H1 (cell line): ENCODE measurements at regions not wholly inside any gene's neighbourhood (a gene's known extent, or its start where the extent isn't known, plus 50 kb on each side); places are given as distances from the start of the nearest gene placed in this dataset.

Experiments
- CTCF ChIA-PET: fragments of 300-600 bp; sonication (Branson Sonifier 250); formaldehyde crosslinking; loops from one replicate; lab custom pipeline; 2021; ENCODE audit not compliant: partially characterized antibody; lab: Charles Lee
- POLR2A ChIA-PET: fragments of 300-600 bp; sonication (Branson Sonifier 250); formaldehyde crosslinking; loops from one replicate; lab custom pipeline; 2021; ENCODE audit warnings: inconsistent platforms; ENCODE audit not compliant: partially characterized antibody; lab: Charles Lee
- DNase-seq, 2 experiments: peaks; one replicate each; pipeline versions ENCODE4 v3.0.0 to v3.0.0-alpha.2; 2010 to 2022; ENCODE audit warnings: low spot score in 2 of 2, low read depth in 1 of 2, mixed read lengths in 1 of 2
- FAIRE-seq: peaks from 2 replicates; lab custom pipeline; 2011; peaks lifted over from hg19 to GRCh38; lab: Jason Lieb, UNC
- H2AFZ ChIP-seq: 2 replicates; pipeline ENCODE4 v1.8.1; 2012; ENCODE audit warnings: low read length, inconsistent platforms
- H2AK5ac ChIP-seq: 2 replicates; pipeline ENCODE4 v1.6.1; 2013; ENCODE audit warnings: low read depth, low read length
- H2BK120ac ChIP-seq: replicated peaks from 2 replicates; pipeline ENCODE3; 2013; ENCODE audit warnings: low read depth, low read length, inconsistent platforms
- H2BK12ac ChIP-seq: 2 replicates; pipeline ENCODE4 v1.6.1; 2013; ENCODE audit warnings: low read depth, low read length
- H2BK15ac ChIP-seq: 2 replicates; pipeline ENCODE4 v1.6.1; 2013; ENCODE audit warnings: low read length
- H2BK20ac ChIP-seq: 2 replicates; pipeline ENCODE4 v1.6.1; 2013; ENCODE audit warnings: low read length
- H2BK5ac ChIP-seq: 2 replicates; pipeline ENCODE4 v1.6.1; 2013; ENCODE audit warnings: low read depth, low read length
- H3K14ac ChIP-seq: 2 replicates; pipeline ENCODE4 v1.6.1; 2013; ENCODE audit warnings: inconsistent platforms; ENCODE audit not compliant: insufficient read length
- H3K18ac ChIP-seq: 2 replicates; pipeline ENCODE4 v1.6.1; 2013; ENCODE audit warnings: low read length; ENCODE audit errors: extremely low read depth
- H3K23ac ChIP-seq: 2 replicates; pipeline ENCODE4 v1.6.1; 2013; ENCODE audit warnings: inconsistent platforms; ENCODE audit not compliant: insufficient read length
- H3K23me2 ChIP-seq: 2 replicates; pipeline ENCODE4 v1.6.1; 2013; ENCODE audit warnings: low read depth, low read length
- H3K27ac ChIP-seq: 2 replicates; pipeline ENCODE4 v1.6.1; 2011; ENCODE audit warnings: low read depth, low read length, inconsistent platforms
- H3K27me3 ChIP-seq, 4 experiments: replicated peaks in 1 of 4; 1 replicate in 1 of 4; 2 replicates in 3 of 4; pipeline versions ENCODE4 v1.6.1 to v1.8.1; 2011 to 2013; ENCODE audit warnings: low read length in 3 of 4, mild to moderate bottlenecking in 3 of 4, inconsistent platforms in 2 of 4, mixed read lengths in 2 of 4, moderate library complexity in 1 of 4; ENCODE audit not compliant: control insufficient read depth in 3 of 4, insufficient read depth in 3 of 4; ENCODE audit errors: extremely low read depth in 1 of 4
- H3K36me3 ChIP-seq, 4 experiments: 2 replicates each; pipeline versions ENCODE4 v1.6.1 to v1.8.1; 2011 to 2013; ENCODE audit warnings: mild to moderate bottlenecking in 4 of 4, low read length in 3 of 4, moderate library complexity in 2 of 4, control low read depth in 1 of 4, inconsistent platforms in 1 of 4; ENCODE audit not compliant: insufficient read depth in 4 of 4, control insufficient read depth in 2 of 4
- H3K4ac ChIP-seq: replicated peaks from 2 replicates; pipeline ENCODE3; 2013; ENCODE audit warnings: low read length, low read depth, mixed read lengths, inconsistent platforms; ENCODE audit not compliant: insufficient read length
- H3K4me1 ChIP-seq, 4 experiments: replicated peaks in 1 of 4; 1 replicate in 1 of 4; 2 replicates in 3 of 4; pipeline versions ENCODE4 v1.6.1 to v1.8.1; 2011 to 2013; ENCODE audit warnings: low read length in 3 of 4, inconsistent platforms in 2 of 4, mixed read lengths in 1 of 4; ENCODE audit not compliant: insufficient read depth in 4 of 4, control insufficient read depth in 3 of 4
- H3K4me2 ChIP-seq, 2 experiments: 2 replicates each; pipeline versions ENCODE4 v1.6.1 to v1.8.1; 2011 to 2013; ENCODE audit warnings: low read depth in 2 of 2, low read length in 2 of 2, control low read depth in 1 of 2, inconsistent platforms in 1 of 2, mild to moderate bottlenecking in 1 of 2; ENCODE audit not compliant: insufficient read depth in 1 of 2
- H3K4me3 ChIP-seq, 4 experiments: fragments of 200-600, 300-600 bp in 1 of 4; sonication (generic), shearing (Covaris generic), sonication (Bioruptor Twin) in 1 of 4; 2 replicates each; pipeline versions ENCODE4 v1.5.1 to v1.8.1; 2011 to 2016; ENCODE audit warnings: low read length in 4 of 4, low read depth in 3 of 4, control low read depth in 2 of 4, inconsistent platforms in 2 of 4, mild to moderate bottlenecking in 2 of 4, mixed read lengths in 1 of 4, moderate library complexity in 1 of 4; ENCODE audit not compliant: insufficient read depth in 2 of 4; ENCODE audit errors: extremely low read depth in 1 of 4
- H3K56ac ChIP-seq: replicated peaks from 2 replicates; pipeline ENCODE3; 2013; ENCODE audit warnings: low read depth, mild to moderate bottlenecking, mixed read lengths, low read length, inconsistent platforms; ENCODE audit not compliant: insufficient read length
- H3K79me1 ChIP-seq: 2 replicates; pipeline ENCODE4 v1.6.1; 2013; ENCODE audit warnings: low read depth, low read length, control low read depth
- H3K79me2 ChIP-seq, 2 experiments: 2 replicates each; pipeline versions ENCODE4 v1.6.1 to v1.8.1; 2012 to 2013; ENCODE audit warnings: low read length in 2 of 2, mild to moderate bottlenecking in 2 of 2, inconsistent platforms in 1 of 2; ENCODE audit not compliant: insufficient read depth in 2 of 2, control insufficient read depth in 1 of 2
- H3K9ac ChIP-seq, 4 experiments: replicated peaks in 1 of 4; 1 replicate in 1 of 4; 2 replicates in 3 of 4; pipeline versions ENCODE4 v1.6.1 to v1.8.1; 2011 to 2013; ENCODE audit warnings: low read depth in 3 of 4, low read length in 3 of 4, control low read depth in 2 of 4, mild to moderate bottlenecking in 2 of 4, moderate library complexity in 2 of 4, inconsistent platforms in 1 of 4; ENCODE audit errors: extremely low read depth in 1 of 4
- H3K9me3 ChIP-seq, 2 experiments: 2 replicates each; pipeline versions ENCODE4 v1.6.1 to v1.8.1; 2012 to 2013; ENCODE audit warnings: mild to moderate bottlenecking in 2 of 2, moderate library complexity in 2 of 2, control low read depth in 1 of 2, inconsistent platforms in 1 of 2, low read depth in 1 of 2, low read length in 1 of 2, mixed read lengths in 1 of 2; ENCODE audit not compliant: insufficient read depth in 2 of 2
- H4K20me1 ChIP-seq, 2 experiments: replicated peaks in 1 of 2; 2 replicates each; pipeline versions ENCODE3 to v1.8.1; 2011 to 2013; ENCODE audit warnings: inconsistent platforms in 2 of 2, low read length in 2 of 2, mild to moderate bottlenecking in 1 of 2; ENCODE audit not compliant: insufficient read depth in 2 of 2, control insufficient read depth in 1 of 2
- H4K5ac ChIP-seq: 2 replicates; pipeline ENCODE4 v1.6.1; 2013; ENCODE audit warnings: low read length, low read depth, mixed read lengths, inconsistent platforms; ENCODE audit not compliant: insufficient read length
- H4K8ac ChIP-seq: 2 replicates; pipeline ENCODE4 v1.8.0; 2013; ENCODE audit warnings: mild to moderate bottlenecking, moderate library complexity, low read length, inconsistent platforms; ENCODE audit not compliant: insufficient read depth; ENCODE audit errors: extremely low read depth
- H4K91ac ChIP-seq: replicated peaks from 2 replicates; pipeline ENCODE3; 2013; ENCODE audit warnings: low read length, mixed read lengths, inconsistent platforms; ENCODE audit not compliant: insufficient read length
- ASH2L ChIP-seq: fragments of 200-600, 300-600 bp; sonication (generic); IDR thresholded peaks from one replicate; pipeline ENCODE4 v1.7.1; 2017; ENCODE audit warnings: low read length
- BRCA1 ChIP-seq: IDR thresholded peaks from 2 replicates; pipeline ENCODE4 v1.6.1; 2012; ENCODE audit warnings: low read depth, low read length, improper control_type of control experiment
- CBX5 ChIP-seq: fragments of 300-800, 300-1000 bp; sonication (generic); IDR thresholded peaks from 2 replicates; pipeline ENCODE4 v1.7.1; 2016; ENCODE audit warnings: antibody characterized with exemption, low read length, low read depth
- EGR1 ChIP-seq: IDR thresholded peaks from 2 replicates; pipeline ENCODE4 v1.6.1; 2011; ENCODE audit warnings: low read depth, low read length, borderline replicate concordance
- HDAC2 ChIP-seq, 2 experiments: fragments of 300-600 bp in 1 of 2; sonication (generic) in 1 of 2; IDR thresholded peaks; 2 replicates each; pipeline ENCODE4 v1.6.1; 2011 to 2012; ENCODE audit warnings: low read depth in 2 of 2, low read length in 2 of 2, mild to moderate bottlenecking in 2 of 2, moderate library complexity in 2 of 2, borderline replicate concordance in 1 of 2, inconsistent platforms in 1 of 2
- HDAC6 ChIP-seq: IDR thresholded peaks from one replicate; pipeline ENCODE4 v1.7.1; 2012; ENCODE audit warnings: low read depth, mild to moderate bottlenecking, inconsistent platforms, low read length, moderate library complexity
- JUND ChIP-seq: IDR thresholded peaks from 2 replicates; pipeline ENCODE4 v1.6.1; 2011; ENCODE audit warnings: mild to moderate bottlenecking, improper control_type of control experiment, low read length
- NANOG ChIP-seq: IDR thresholded peaks from 2 replicates; pipeline ENCODE4 v1.6.1; 2011; ENCODE audit warnings: low read length, low read depth, mild to moderate bottlenecking, inconsistent platforms; ENCODE audit not compliant: insufficient read depth, poor library complexity, severe bottlenecking
- PHF8 ChIP-seq: fragments of 200-600 bp; sonication (generic); conservative IDR thresholded peaks from 2 replicates; pipeline ENCODE4 v1.7.1; 2012; ENCODE audit warnings: low read depth, mild to moderate bottlenecking, inconsistent platforms, low read length, moderate library complexity
- POLR2A ChIP-seq, 2 experiments: IDR thresholded peaks; 1 replicate in 1 of 2; 2 replicates in 1 of 2; pipeline ENCODE4 v1.6.1; 2011; ENCODE audit warnings: low read depth in 2 of 2, low read length in 2 of 2, mild to moderate bottlenecking in 2 of 2; ENCODE audit errors: control extremely low read depth in 1 of 2
- WGBS, 2 experiments: shearing (Covaris generic) in 1 of 2; methylation state at CpG; one replicate each; pipeline versions ENCODE4 v1.1.6 to v1.1.7; 2013 to 2015; ENCODE audit warnings: low lambda C conversion rate in 2 of 2, mixed read lengths in 2 of 2, inconsistent platforms in 1 of 2, low coverage in 1 of 2, missing lambda C conversion rate in 1 of 2; ENCODE audit not compliant: insufficient replicate concordance in 2 of 2, insufficient coverage in 1 of 2, insufficient read length in 1 of 2; ENCODE audit errors: extremely low coverage in 1 of 2, missing lambda C conversion rate in 1 of 2; 5-methylcytosine and 5-hydroxymethylcytosine counted together
- TF ChIP-seq, protein P1 (sequence below): IDR thresholded peaks from 2 replicates; pipeline ENCODE4 v1.6.1; 2012; ENCODE audit warnings: inconsistent platforms

GRCh38 chr3:99482191-99482590 lies 156.2 kb upstream of the COL8A1 start:
- H3K9me3 ChIP-seq = 0 out of 4 replicates have a peak, but pooled peaks cover 0 to 4% of the 10 kb centered on the region in 2 experiments
- H3K4me1 ChIP-seq = peaks cover 0 to 3% (median 0%) of the 10 kb centered on the region in 4 experiments; a peak in 1 of 7 replicates
- DNase-seq (no peak), FAIRE-seq (no peak)
- WGBS, 2 experiments = 86% methylated on average over 1 of the region's 1 CpG; no CpG with 5 or more reads in 1 of the 2 experiments
- no peak overlapping the region for H3K4ac ChIP-seq
- H3K4me2 ChIP-seq = no peak overlapping the region
- no peak overlapping the region for H2BK12ac ChIP-seq
- no peak overlapping the region for H3K9ac ChIP-seq
- POLR2A ChIA-PET = no interaction called here
- H3K27ac ChIP-seq = no peak overlapping the region
- H3K56ac ChIP-seq = no peak overlapping the region
- H2BK15ac ChIP-seq = no peak overlapping the region
- TF ChIP-seq JUND = no peak
- TF ChIP-seq POLR2A (IDR thresholded peaks at IDR 0.05; ENCODE audit: control extremely low read depth in 1 of 2, low read depth in 2 of 2, low read length in 2 of 2) = no peak
- TF ChIP-seq PHF8 = no peak
- no peak for TF ChIP-seq ASH2L
- no peak for TF ChIP-seq NANOG
- no peak for TF ChIP-seq HDAC2 (IDR thresholded peaks at IDR 0.05; ENCODE audit: borderline replicate concordance in 1 of 2, low read depth in 2 of 2, low read length in 2 of 2)
- no peak for TF ChIP-seq EGR1
- no peak for TF ChIP-seq HDAC6
- no peak for TF ChIP-seq CBX5
- TF ChIP-seq BRCA1 = no peak
- TF ChIP-seq, protein P1, sequence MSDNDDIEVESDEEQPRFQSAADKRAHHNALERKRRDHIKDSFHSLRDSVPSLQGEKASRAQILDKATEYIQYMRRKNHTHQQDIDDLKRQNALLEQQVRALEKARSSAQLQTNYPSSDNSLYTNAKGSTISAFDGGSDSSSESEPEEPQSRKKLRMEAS = no peak
- H2AFZ ChIP-seq = no peak overlapping the region
- H2BK5ac ChIP-seq = no peak overlapping the region
- no peaks in the 10 kb centered on the region for H3K79me1 ChIP-seq
- no peak overlapping the region for H4K5ac ChIP-seq
- no peak overlapping the region for H2AK5ac ChIP-seq
- H3K23me2 ChIP-seq = no peaks in the 10 kb centered on the region
- no peak overlapping the region for H3K4me3 ChIP-seq
- no peaks in the 10 kb centered on the region for H3K36me3 ChIP-seq
- no peak overlapping the region for H2BK20ac ChIP-seq
- H4K8ac ChIP-seq = no peak overlapping the region
- no peak overlapping the region for H2BK120ac ChIP-seq
- no peak overlapping the region for H4K91ac ChIP-seq
- no peak overlapping the region for H3K23ac ChIP-seq
- H3K79me2 ChIP-seq = no peaks in the 10 kb centered on the region
- H3K18ac ChIP-seq = no peak overlapping the region
- H3K27me3 ChIP-seq = no peaks in the 10 kb centered on the region
- no peaks in the 10 kb centered on the region for H4K20me1 ChIP-seq
- H3K14ac ChIP-seq = no peak overlapping the region
- CTCF ChIA-PET = interaction anchor here (0.5 kb wide), 1 partner anchor 77 kb away, joined by 5 read pairs; no protein-coding TSS in a partner anchor
